Stimulated activated naive CD4-positive, alpha-beta T cell (primary cell): ENCODE measurements at regions not wholly inside any gene's neighbourhood (a gene's known extent, or its start where the extent isn't known, plus 50 kb on each side); places are given as distances from the start of the nearest gene placed in this dataset.
"Not testable (repeated sequence)": the region's sequence is repeated elsewhere in the genome, so short reads cannot be mapped to it uniquely, and the experiment has no call there.

Source experiments
- DNase-seq, 6 experiments: peaks; one replicate each; lab custom pipeline; 2025; lab: John Stamatoyannopoulos, UW

DNA sequence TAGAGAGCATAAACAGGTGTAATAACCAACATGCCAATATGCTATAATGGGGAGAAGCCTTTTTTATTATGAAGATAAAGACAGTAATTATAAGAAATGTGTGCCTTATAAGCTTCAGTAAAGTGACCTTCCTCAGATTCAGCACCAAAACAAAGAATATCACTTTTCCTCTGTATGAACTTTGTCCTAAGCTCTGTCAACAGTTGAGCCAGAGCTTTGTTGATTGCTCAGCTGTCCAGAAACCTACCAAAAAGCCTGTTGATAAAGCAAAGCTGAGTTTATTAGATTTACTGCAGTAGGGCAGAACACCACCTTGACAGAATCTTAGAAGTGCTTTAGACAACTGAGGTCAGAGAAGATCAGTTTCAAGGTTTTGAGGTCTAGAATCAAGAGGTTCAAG lies 635.3 kb downstream of the EDEM1 start:
- no peak for DNase-seq

- DNase-seq = no peak
Measured at GRCh38 chr3:5826467-5826866, 639.0 kb downstream of the EDEM1 start.

DNA sequence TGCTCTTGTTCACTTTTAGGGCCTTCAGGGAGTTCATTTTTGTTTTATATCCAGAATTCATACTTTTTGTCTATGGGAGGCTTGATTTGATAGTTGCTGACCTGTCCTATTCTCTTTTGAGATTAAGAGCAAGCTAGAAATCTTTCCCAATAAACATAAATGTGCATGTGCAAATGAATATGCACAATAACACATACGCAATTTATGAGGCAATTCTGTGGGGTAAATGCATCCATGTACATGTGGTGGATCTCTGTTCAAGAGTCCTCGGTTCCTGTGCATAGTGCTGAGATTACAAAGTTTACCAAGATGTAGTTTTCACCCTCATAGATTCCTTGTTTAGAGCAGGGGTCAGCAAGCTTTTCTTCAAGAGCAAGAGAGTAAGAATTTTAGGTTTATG lies 640.7 kb downstream of the EDEM1 start:
- DNase-seq = no peak

- no peak for DNase-seq
Measured at GRCh38 chr3:5840056-5840455, 652.5 kb downstream of the EDEM1 start.

- DNase-seq = no peak
Measured at GRCh38 chr3:5841599-5841998, 654.1 kb downstream of the EDEM1 start.

GRCh38 chr3:5846261-5846660 lies 658.8 kb downstream of the EDEM1 start:
- no peak for DNase-seq

GRCh38 chr3:5861151-5861550 lies 673.6 kb downstream of the EDEM1 start:
- no peak for DNase-seq

DNA sequence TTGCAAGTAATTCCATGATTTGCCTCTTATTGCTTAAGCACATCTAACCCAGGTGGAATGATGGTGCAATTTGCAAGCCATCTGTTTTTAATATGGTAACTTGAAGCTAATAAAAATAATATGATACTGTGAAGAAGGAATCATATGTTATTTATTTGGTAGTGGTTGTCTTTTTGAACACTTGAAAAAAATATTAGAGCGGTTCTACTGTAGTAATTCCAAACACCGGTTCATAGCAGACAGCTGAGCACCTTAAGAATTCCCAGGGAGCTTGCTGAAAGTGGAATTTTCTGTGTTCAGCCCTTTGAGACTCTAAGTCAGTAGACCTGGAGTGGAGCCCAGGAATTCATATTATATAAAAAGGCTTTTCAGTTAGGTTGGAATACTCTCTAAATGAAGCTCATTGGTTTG lies 687.4 kb downstream of the EDEM1 start:
- no peak for DNase-seq

DNA sequence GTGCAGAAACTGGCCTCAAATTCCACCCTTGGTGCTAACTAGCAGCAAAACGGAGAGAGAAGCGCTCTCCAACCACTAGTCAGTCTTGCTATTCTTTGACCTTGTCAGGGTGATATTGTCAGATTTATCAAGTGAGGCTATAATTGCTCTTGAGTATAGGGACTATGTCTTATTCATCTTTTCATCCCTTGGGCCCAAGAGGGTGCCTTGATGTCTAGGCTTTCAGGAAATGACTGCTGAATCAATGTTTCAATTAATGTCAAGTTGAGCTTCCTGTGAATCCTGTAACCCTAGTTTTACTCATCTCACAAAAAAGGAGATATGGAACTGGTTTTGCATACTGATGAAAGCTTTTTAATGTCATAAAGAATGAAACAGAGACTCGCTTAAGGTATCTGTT lies 701.3 kb downstream of the EDEM1 start:
- DNase-seq = no peak

DNA sequence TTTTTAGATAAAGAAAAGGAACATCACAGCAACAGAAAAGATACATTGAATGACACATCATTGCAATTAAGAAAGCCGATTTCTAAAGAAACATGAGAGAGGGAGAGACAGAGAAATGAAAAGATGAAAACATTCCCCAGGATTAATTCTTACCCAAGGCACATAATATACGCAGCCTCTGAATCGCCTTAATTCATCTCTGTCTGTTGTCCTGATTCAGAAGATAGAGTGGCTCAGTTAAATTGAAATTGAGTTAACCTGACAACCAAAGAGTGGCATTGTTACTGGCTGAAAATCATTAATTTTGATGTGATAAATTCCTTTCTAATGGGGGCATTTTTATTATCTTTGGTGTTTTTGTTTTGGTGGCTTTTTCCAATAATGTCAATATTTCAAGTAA lies 701.9 kb downstream of the EDEM1 start:
- DNase-seq = no peak

- DNase-seq = no peak
Measured at GRCh38 chr3:5891711-5892110, 704.2 kb downstream of the EDEM1 start.

- no peak for DNase-seq
Measured at GRCh38 chr3:5898106-5898505, 710.6 kb downstream of the EDEM1 start.

- DNase-seq = no peak
Measured at GRCh38 chr3:5899014-5899761, 711.7 kb downstream of the EDEM1 start.

- DNase-seq = no peak
Measured at GRCh38 chr3:5917932-5918331, 730.4 kb downstream of the EDEM1 start.

DNA sequence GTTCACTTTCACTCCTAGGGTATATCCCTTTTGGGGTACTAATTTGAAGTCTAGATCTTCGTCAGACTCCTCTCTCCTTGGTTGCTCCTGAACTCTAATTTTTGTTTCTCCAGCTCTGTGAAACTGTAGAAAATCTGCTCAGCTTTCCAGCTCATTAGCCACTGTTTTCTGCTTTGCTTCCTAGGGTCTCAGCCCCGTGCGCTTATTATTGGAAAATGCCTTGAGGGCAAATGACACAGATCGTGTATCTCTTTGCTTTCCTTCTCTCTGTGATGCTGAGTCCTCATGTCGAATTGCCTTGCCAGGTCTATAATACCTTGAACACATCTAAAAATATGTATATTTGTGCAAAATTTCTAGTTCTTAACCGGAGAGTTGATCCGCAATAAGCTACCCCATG lies 731.1 kb downstream of the EDEM1 start:
- no peak for DNase-seq

GRCh38 chr3:5929027-5929426 lies 741.5 kb downstream of the EDEM1 start:
- DNase-seq = no peak

DNA sequence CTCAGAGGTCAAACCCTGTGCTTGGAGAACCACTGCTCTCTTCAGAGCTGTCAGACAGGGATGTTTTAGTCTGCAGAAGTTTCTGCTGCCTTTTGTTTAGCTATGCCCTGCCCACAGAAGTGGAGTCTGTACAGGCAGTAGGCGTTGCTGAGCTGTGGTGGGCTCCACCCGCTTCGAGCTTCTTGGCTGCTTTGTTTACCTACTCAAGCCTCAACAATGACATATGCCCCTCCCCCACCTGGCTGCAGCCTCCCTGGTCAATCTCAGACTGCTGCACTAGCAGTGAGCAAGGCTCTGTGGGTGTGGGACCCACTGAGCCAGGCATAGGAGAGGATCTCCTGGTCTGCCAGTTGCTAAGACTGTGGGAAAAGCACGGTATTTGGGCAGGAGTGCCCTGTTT lies 756.6 kb downstream of the EDEM1 start:
- not testable (repeated sequence) for DNase-seq

DNA sequence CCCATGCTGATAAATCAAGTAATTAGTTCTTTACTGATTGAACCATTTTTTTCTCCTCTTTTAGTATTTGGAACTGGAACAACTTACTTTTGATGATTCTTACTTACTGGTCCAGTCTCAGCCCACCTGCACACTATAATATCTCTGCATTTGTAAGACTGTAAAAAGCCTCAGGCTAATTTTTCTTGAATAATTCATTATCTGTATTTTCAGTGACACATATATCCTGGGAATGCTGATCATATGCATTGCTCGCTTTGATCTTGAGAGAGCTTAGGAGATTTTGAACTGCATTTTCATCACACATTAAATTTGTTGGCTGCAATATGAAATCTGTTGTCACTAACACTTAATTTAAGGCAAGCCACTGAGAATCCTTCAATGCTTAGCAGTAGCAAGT lies 760.6 kb downstream of the EDEM1 start:
- DNase-seq = no peak

DNA sequence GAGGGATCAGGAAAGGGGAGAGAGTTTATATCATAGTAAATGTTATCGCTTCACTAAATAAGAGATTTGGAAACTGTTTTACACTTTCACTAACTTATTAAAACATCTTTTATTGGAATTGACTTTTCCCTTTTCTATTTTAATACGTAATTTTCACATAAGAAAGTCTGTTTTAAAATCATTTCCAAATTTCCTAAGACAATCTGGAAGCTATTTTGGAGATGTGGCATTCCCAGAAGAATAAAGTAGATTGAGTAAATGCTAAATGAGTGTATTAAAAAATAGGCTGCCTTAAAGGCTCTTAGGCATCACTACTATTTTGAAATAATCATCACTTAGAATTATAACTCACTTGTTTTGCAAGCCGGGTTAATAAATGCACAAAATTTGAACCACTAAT lies 763.5 kb downstream of the EDEM1 start:
- DNase-seq = no peak

GRCh38 chr3:5972586-5972985 lies 785.1 kb downstream of the EDEM1 start:
- DNase-seq = no peak

GRCh38 chr3:5974630-5975322 lies 787.3 kb downstream of the EDEM1 start:
- DNase-seq = no peak

DNA sequence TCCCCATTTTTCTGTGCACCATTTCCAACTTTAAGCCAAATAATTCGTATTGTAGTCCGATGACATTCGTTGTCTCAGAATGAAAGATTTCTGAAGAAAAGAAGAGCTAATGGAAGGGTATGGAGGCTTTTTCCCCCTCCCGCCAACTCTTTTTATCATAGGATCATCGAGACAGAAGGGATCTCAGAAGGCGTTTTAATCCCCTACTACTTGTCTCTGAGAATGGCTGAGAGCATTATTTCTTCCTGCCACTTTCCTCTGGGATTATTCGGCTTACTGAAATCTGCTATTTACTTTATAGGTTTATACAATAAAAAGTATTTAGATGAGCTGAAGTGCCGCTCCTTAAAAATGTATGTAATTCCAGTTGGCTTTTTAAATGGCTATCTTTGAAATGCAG lies 789.8 kb downstream of the EDEM1 start:
- DNase-seq = no peak

GRCh38 chr3:5980475-5980874 lies 793.0 kb downstream of the EDEM1 start:
- DNase-seq = no peak

- no peak for DNase-seq
Measured at GRCh38 chr3:5994651-5995050, 807.1 kb downstream of the EDEM1 start.
